GM21360 (cell line): ENCODE measurements at regions not wholly inside any gene's neighbourhood (a gene's known extent, or its start where the extent isn't known, plus 50 kb on each side); places are given as distances from the start of the nearest gene placed in this dataset.

Experiments
- ATAC-seq: cut with Tn5 transposase; IDR thresholded peaks from one replicate; pipeline ENCODE4 v1.9.1; 2021; ENCODE audit warnings: mild to moderate bottlenecking, moderate library complexity; ENCODE audit not compliant: unreplicated experiment

- no peak for ATAC-seq
Observed at GRCh38 chr5:167639273-167639672, 652.2 kb upstream of the WWC1 start.

- no peak for ATAC-seq
Observed at GRCh38 chr5:167639766-167640165, 651.7 kb upstream of the WWC1 start.

GRCh38 chr5:167642181-167642580 is 649.3 kb upstream of the WWC1 start:
- no peak for ATAC-seq

GRCh38 chr5:167642779-167643517 is 648.5 kb upstream of the WWC1 start:
- ATAC-seq, result no peak

- ATAC-seq, result no peak
Observed at GRCh38 chr5:167643631-167644280, 647.7 kb upstream of the WWC1 start.

GRCh38 chr5:167644619-167645018 is 646.8 kb upstream of the WWC1 start:
- no peak for ATAC-seq

- no peak for ATAC-seq
Observed at GRCh38 chr5:167649471-167649870, 642.0 kb upstream of the WWC1 start.

GRCh38 chr5:167652690-167653089 is 638.8 kb upstream of the WWC1 start:
- ATAC-seq, result no peak

GRCh38 chr5:167653645-167654106 is 637.8 kb upstream of the WWC1 start:
- ATAC-seq, result no peak

GRCh38 chr5:167657016-167657415 is 634.4 kb upstream of the WWC1 start:
- ATAC-seq, result no peak

- ATAC-seq, result no peak
Observed at GRCh38 chr5:167658889-167659288, 632.6 kb upstream of the WWC1 start.

- no peak for ATAC-seq
Observed at GRCh38 chr5:167661605-167662004, 629.8 kb upstream of the WWC1 start.

- ATAC-seq, result no peak
Observed at GRCh38 chr5:167664222-167664804, 627.1 kb upstream of the WWC1 start.

- ATAC-seq, result no peak
Observed at GRCh38 chr5:167665841-167666375, 625.5 kb upstream of the WWC1 start.

- ATAC-seq, result no peak
Observed at GRCh38 chr5:167671176-167671575, 620.3 kb upstream of the WWC1 start.

- no peak for ATAC-seq
Observed at GRCh38 chr5:167673942-167674341, 617.5 kb upstream of the WWC1 start.

- no peak for ATAC-seq
Observed at GRCh38 chr5:167678481-167678880, 613.0 kb upstream of the WWC1 start.

GRCh38 chr5:167684251-167684650 is 607.2 kb upstream of the WWC1 start:
- no peak for ATAC-seq

GRCh38 chr5:167688341-167689130 is 602.9 kb upstream of the WWC1 start:
- no peak for ATAC-seq

- no peak for ATAC-seq
Observed at GRCh38 chr5:167694325-167695147, 596.9 kb upstream of the WWC1 start.
